NCI-H510A treated with DMSO at 0.1 percent for 48 hours (cell line): ENCODE measurements at regions not wholly inside any gene's neighbourhood (a gene's known extent, or its start where the extent isn't known, plus 50 kb on each side); places are given as distances from the start of the nearest gene placed in this dataset.
"Not testable (repeated sequence)": the region's sequence is repeated elsewhere in the genome, so short reads cannot be mapped to it uniquely, and the experiment has no call there.

Experiments
- DNase-seq: peaks from one replicate; lab custom pipeline; 2025; lab: John Stamatoyannopoulos, UW

DNA sequence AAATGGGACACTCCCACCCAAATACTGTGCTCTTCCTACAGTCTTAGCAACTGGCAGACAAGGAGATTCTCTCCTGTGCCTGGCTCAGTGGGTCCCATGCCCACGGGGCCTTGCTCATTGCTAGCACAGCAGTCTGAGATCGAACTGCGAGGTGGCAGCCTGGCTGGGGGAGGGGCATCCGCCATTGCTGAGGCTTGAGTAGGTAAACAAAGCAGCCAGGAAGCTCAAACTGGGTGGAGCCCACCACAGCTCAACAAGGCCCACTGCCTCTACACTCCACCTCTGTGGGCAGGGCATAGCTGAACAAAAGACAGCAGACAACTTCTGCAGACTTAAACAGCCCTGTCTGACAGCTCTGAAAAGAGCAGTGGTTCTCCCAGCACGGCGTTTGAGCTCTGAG lies 174.8 kb downstream of the COL12A1 start:
- DNase-seq, result not testable (repeated sequence)

- no peak for DNase-seq
These were observed 176.5 kb downstream of the COL12A1 start for GRCh38 chr6:75029333-75029732.

DNA sequence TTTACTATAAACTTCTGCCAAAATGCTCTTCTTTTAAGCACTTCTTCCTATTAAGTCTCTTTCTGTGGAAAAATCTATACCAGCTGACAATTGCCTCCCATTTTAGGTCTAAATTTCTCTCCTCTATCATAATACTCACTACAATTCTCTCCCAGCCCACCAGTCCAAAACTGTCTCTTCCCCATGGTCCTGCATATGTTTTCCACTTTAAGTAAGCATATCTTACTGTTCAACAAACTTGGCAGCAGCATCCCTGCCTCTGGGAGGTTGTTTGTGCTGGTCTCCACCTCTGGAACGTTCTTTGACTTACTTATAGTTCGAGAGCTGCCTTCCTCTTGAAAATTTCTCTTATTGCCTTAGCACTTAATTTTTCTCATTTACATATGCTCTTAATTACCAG lies 180.5 kb downstream of the COL12A1 start:
- DNase-seq, result no peak

- DNase-seq, result no peak
These were observed 181.0 kb downstream of the COL12A1 start for GRCh38 chr6:75024828-75025227.

DNA sequence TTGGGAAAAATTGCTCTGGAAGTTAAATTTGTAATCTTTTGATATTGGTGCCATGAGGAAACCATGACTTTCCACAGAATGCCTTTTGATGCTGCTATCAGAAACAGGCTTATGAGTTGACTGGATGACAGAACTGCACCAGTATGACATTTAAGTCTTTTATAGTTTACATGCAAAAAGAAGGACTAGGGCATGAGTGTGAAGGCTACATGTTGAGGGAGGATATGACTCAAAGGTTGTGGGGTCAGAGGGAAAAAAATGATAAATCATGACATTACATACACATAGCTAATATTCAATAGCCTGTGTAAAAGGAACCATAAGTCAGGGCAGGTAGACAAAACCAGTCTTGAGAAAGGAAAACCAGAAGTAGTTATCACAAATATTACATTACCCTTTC lies 182.2 kb downstream of the COL12A1 start:
- no peak for DNase-seq

GRCh38 chr6:75020971-75021370 lies 184.9 kb downstream of the COL12A1 start:
- no peak for DNase-seq

DNA sequence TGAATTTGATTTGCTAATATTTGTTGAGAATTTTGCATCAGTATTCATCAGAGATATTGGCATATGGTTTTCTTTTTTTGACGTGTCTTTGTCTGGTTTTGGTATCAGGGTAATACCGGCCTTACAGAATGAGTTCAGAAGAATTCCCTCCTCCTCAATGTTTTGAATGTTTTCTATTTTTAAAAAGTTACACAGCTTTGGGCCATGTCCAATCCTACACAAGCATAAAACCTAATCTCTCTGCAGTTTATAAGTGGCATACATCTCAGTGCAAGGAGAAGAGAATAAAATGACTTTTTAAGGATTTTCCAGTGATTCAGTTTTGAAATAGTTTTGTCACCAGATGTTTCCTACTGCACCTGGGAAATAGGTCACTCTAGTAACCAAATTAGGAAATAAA lies 185.5 kb downstream of the COL12A1 start:
- DNase-seq, result no peak

GRCh38 chr6:75012018-75012417 lies 193.8 kb downstream of the COL12A1 start:
- DNase-seq, result no peak

DNA sequence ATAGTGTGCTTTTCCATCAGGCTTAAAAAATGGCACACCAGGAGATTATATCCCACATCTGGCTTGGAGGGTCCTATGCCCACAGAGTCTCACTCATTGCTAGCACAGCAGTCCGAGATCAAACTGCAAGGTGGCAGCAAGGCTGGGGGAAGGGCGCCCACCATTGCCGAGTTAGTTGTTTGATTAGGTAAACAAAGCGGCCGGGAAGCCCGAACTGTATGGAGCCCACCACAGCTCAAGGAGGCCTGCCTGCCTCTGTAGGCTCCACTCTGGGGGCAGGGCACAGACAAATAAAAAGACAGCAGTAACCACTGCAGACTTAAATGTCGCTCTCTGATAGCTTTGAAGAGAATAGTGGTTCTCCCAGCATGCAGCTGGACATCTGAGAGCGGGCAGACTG lies 201.9 kb downstream of the COL12A1 start:
- DNase-seq, result not testable (repeated sequence)

DNA sequence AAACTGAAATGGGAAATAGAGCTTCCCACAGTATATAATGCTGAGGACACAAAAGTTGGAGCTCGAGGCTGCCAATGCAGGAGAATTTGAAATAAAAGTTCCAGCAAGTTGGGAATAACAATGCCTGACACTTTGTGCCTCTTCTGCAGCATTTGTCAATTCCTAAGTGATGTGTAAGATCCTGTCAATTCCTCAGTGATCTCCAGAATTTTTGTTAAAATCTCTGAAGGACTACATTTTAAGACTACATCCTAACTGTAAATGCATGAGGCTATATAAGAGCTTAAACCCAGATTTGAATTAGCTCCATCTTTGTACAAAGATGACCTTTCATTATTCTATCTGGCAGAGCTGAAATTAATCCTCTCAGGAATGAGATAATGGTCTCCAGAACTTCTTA lies 208.2 kb downstream of the COL12A1 start:
- DNase-seq, result no peak

GRCh38 chr6:74993136-74993535 lies 212.7 kb downstream of the COL12A1 start:
- no peak for DNase-seq

DNA sequence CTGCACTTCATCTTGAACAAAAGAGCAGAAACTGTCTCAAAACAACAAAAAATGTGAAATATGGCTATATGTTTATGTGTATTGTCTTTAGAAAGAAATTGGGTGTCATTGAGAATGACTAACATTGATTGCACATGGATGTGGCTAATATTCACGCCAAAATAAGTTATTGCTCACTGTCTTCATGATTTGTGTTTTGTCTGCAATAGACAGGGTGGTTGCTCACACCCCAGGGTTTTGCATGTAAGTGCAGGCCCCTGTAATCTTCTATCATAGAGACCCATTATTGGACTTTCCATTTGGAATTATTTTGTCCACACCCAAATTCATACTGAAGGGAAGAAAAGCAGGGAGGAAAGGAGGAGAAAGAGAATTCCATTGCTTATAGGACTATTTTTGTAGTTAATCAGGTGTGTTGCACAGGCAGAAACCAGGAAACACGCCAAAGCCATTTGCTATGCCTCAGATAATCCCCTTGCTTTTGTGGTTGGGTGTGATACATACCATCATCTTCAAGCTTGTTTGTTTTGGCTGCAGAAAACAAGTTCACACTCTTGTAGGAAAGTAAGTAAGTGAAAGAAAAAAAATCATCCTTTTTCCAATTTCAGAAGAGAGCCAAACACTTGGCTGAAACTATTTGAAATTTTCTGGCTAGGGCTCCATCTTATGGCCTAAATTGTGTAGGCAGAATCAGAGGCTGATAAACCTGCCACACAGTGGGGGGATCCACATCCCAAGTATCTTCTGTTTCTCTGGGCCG lies 214.1 kb downstream of the COL12A1 start:
- no peak for DNase-seq

GRCh38 chr6:74979065-74979766 lies 226.6 kb downstream of the COL12A1 start:
- no peak for DNase-seq

- DNase-seq, result no peak
These were observed 229.2 kb downstream of the COL12A1 start for GRCh38 chr6:74976701-74977100.

DNA sequence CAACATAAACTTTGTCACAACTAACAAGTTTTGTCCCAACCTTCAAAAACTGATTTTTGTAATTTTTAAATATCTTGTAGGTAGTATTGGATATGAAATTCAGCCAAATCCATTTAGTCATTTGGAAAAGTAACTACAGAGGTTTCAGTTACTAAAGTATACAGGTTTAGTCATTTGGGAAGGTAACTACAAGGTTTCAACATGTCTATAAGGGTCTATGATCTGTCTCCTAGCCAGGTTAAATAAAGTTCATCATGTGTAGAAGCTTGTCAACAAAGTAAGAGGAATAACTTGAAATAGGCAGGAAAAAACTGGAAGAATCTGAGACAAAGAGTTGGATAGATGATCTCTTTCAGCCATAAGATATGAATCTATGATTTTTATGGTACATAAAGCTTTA lies 229.8 kb downstream of the COL12A1 start:
- no peak for DNase-seq

DNA sequence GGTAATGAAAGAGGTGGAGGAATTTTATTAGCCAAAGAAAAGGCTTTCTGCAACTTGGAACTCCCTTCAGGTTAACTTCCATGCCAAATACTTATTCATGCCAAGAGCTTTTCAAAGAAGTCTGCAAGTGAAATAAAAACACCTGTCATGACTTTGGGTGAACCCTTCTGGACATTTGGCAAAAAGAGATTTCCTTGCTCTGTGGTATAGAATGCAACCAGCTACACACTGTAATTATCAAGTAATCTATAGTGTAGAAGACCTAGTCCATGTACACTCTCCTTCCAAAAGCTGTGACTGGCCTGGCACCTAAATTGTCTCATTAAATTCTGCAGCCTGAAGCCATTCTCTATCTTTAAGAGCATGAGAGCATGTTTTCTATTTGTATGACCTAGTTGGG lies 232.3 kb downstream of the COL12A1 start:
- DNase-seq, result no peak

- DNase-seq, result no peak
These were observed 234.2 kb downstream of the COL12A1 start for GRCh38 chr6:74971633-74972032.

DNA sequence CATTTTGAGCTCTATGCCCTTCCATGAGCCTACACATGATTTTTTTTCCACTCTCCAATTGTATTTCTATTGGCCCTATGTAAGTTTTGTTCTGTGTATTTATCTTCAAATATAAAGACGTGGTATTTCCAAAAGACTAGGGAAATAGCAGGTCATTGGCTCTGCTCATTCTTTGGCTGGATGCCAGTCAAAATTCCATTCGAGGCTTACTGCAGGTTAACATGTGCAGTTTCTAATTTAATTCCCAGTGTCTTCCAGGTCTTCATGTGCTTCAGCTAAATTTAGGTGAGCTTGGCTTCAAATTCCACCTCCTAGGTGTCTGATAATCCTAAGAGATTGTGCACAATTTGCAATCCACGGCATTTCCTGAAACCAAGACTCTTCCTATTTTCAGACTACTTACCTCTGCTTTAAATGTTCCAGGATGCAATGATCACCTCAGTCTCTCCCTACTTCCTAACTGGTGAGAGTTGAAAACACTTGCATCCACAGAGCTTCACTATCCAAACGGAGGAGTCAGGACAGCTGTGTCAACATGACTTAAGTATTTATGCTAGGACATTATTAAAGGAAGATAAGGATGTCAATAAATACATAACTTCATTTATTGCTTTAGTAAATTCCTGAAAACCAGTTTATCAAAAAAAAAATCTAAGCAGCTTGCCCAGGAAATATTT lies 236.1 kb downstream of the COL12A1 start:
- DNase-seq, result peak; percentile 18

GRCh38 chr6:74967821-74968220 lies 238.0 kb downstream of the COL12A1 start:
- no peak for DNase-seq

- DNase-seq, result no peak
These were observed 239.1 kb downstream of the COL12A1 start for GRCh38 chr6:74966712-74967111.

DNA sequence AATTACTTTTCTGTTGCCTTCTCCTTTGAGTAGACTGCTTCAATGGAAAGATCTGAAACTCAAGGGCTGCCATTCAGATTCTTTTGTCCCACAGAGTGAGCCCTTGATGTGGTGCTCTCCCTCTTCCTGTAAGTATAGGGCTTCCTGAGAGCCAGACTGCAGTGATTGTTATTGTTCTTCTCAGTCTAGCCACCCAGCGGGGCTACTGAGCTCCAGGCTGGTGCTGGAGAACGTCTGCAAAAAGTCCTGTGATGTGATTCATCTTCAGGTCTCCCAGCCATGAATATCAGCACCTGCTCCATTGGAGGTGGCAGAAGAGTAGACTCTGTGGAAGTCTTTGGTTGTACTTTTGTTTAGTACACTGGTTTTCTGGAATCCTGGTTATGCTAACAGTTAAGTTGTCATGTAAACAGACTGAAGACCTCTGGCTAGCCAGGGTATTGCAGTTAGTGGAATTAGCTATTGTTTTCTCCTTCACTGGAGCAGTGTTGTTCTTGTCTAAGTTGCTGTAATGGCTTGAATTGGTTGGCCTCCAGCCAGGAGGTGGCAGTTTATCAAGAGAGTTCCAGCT lies 240.9 kb downstream of the COL12A1 start:
- no peak for DNase-seq

DNA sequence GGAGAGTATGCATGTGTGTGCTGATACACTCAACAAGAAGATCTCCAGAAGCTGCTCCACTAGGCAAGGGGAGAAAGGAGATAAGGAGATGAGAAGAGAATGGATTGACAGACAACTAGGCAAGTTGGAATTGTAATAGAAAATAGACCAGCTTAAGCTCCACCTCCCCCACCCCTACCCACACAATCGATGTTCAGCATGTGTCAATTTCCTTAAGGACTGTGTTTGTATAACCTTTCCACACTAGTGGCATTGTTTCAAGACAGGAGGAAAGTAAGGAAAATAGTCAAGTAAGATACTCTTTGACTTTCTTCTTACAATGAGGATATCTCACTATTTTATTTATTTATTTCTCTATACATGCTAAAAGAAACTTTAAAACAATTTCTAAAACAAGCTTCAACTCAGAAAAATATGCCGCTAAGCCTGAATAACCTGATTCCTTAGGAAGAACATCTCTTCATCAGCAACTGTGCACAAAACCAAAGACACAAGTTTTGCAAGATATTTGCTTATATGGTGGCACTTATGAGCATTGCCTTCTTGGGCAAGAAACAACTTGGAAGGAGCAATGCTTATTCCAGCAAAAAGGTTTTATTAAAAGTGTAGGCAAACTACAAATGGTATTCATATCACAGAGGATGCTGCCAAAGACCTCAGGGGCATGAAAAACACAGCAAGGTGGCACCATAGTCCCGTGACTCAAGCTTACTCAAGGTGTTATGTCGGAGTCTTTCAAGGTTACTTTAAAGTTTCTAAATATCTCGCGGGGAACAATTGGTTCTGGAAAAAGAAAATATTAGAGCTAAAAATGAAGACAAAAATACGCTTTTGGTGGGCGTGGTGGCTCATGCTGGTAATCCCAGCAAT lies 249.1 kb downstream of the COL12A1 start:
- no peak for DNase-seq
